Esophagus muscularis mucosa (tissue), 4 donors: ENCODE measurements at regions not wholly inside any gene's neighbourhood (a gene's known extent, or its start where the extent isn't known, plus 50 kb on each side); places are given as distances from the start of the nearest gene placed in this dataset.

Experiments used
- DNase-seq: peaks from one replicate; pipeline ENCODE4 v3.0.0-alpha.2; 2017; ENCODE audit errors: extremely low spot score
- H3K27ac ChIP-seq, 4 donors: fragments of 200-600 bp; sonication (generic); replicated peaks in 1 of 4; 1 replicate in 3 of 4; 2 replicates in 1 of 4; pipeline ENCODE4 v1.5.1; 2016 to 2019; ENCODE audit warnings: mild to moderate bottlenecking in 1 of 4
- H3K27me3 ChIP-seq, 4 donors: fragments of 200-600 bp; sonication (generic); one replicate each; pipeline versions ENCODE4 v1.5.1 to v1.6.0; 2016 to 2019
- H3K36me3 ChIP-seq, 4 donors: fragments of 200-600 bp; sonication (generic); one replicate each; pipeline ENCODE4 v1.5.1; 2016 to 2019
- H3K4me1 ChIP-seq, 4 donors: fragments of 200-600 bp; sonication (generic); one replicate each; pipeline ENCODE4 v1.5.1; 2016 to 2019
- H3K4me3 ChIP-seq, 4 donors: fragments of 200-600 bp; sonication (generic); 1 replicate in 2 of 4; 2 replicates in 2 of 4; pipeline ENCODE4 v1.5.1; 2016 to 2019; ENCODE audit warnings: mild to moderate bottlenecking in 4 of 4, moderate library complexity in 1 of 4
- H3K9me3 ChIP-seq, 4 donors: fragments of 200-600 bp; sonication (generic); 1 replicate in 3 of 4; 2 replicates in 1 of 4; pipeline ENCODE4 v1.5.1; 2016 to 2019
- CTCF ChIP-seq, 3 experiments: fragments of 200-600 bp in 2 of 3; fragments of 450-650 bp in 1 of 3; sonication (generic) in 2 of 3; IDR thresholded peaks; one replicate each; pipeline ENCODE4 v1.5.1; 2017 to 2019; ENCODE audit warnings: antibody characterized with exemption in 3 of 3, mild to moderate bottlenecking in 2 of 3, moderate library complexity in 1 of 3
- EP300 ChIP-seq: sonication (generic); formaldehyde crosslinking; IDR thresholded peaks from one replicate; pipeline ENCODE4 v1.6.1; 2017; ENCODE audit warnings: antibody characterized with exemption
- POLR2A ChIP-seq: fragments of 450-650 bp; IDR thresholded peaks from one replicate; pipeline ENCODE4 v1.6.1; 2017; ENCODE audit warnings: antibody characterized with exemption, moderate library complexity, mild to moderate bottlenecking, low read depth
- POLR2AphosphoS5 ChIP-seq, 2 donors: sonication (generic); formaldehyde crosslinking; IDR thresholded peaks; one replicate each; pipeline ENCODE4 v1.6.1; 2017; ENCODE audit warnings: antibody characterized with exemption in 2 of 2
- WGBS: methylation state at CpG from one replicate; pipeline ENCODE4 v1.1.5; 2018; 5-methylcytosine and 5-hydroxymethylcytosine counted together
- intact Hi-C: fragments of 100-400 bp; cut with DNase I; formaldehyde crosslinking; loops from one replicate; pipeline ENCODE4 v1.15.1; 2023

- TF ChIP-seq POLR2A = no peak
- no peak for TF ChIP-seq POLR2AphosphoS5 (IDR thresholded peaks at IDR 0.05)
- TF ChIP-seq EP300 = no peak
- no peak for TF ChIP-seq CTCF (IDR thresholded peaks at IDR 0.05)
- H3K4me3 ChIP-seq = no peak overlapping the region
- no peak overlapping the region for H3K27ac ChIP-seq
- no peaks in the 10 kb centered on the region for H3K36me3 ChIP-seq
- H3K27me3 ChIP-seq = no peaks in the 10 kb centered on the region
- H3K4me1 ChIP-seq = no peaks in the 10 kb centered on the region
- intact Hi-C loops = no loop called here
- no peaks in the 10 kb centered on the region for H3K9me3 ChIP-seq
- 80% methylated on average over 4 of the region's 4 CpGs for WGBS
- DNase-seq = no peak
Observed at GRCh38 chr18:61653823-61654551, 238.8 kb downstream of the RNF152 start.

- WGBS = 88% methylated on average over 4 of the region's 4 CpGs
- no peak overlapping the region for H3K4me3 ChIP-seq
- no peaks in the 10 kb centered on the region for H3K27me3 ChIP-seq
- intact Hi-C loops = no loop called here
- TF ChIP-seq CTCF (IDR thresholded peaks at IDR 0.05) (no peak), POLR2AphosphoS5 (IDR thresholded peaks at IDR 0.05) (no peak), EP300 (no peak), POLR2A (no peak)
- no peaks in the 10 kb centered on the region for H3K36me3 ChIP-seq
- H3K9me3 ChIP-seq = no peaks in the 10 kb centered on the region
- H3K27ac ChIP-seq = no peak overlapping the region
- H3K4me1 ChIP-seq = no peaks in the 10 kb centered on the region
- DNase-seq = no peak
Observed at GRCh38 chr18:61651880-61652268, 240.9 kb downstream of the RNF152 start.

GRCh38 chr18:61651145-61651879 lies 241.5 kb downstream of the RNF152 start:
- Histone ChIP-seq H3K36me3 (no peaks in the 10 kb centered on the region), H3K27ac (no peak overlapping the region), H3K4me1 (no peaks in the 10 kb centered on the region), H3K27me3 (no peaks in the 10 kb centered on the region), H3K4me3 (no peak overlapping the region), H3K9me3 (no peaks in the 10 kb centered on the region)
- no peak for DNase-seq
- TF ChIP-seq CTCF (IDR thresholded peaks at IDR 0.05) = no peak
- TF ChIP-seq POLR2A = no peak
- TF ChIP-seq EP300 = no peak
- TF ChIP-seq POLR2AphosphoS5 (IDR thresholded peaks at IDR 0.05) = no peak
- 76% methylated on average over 3 of the region's 3 CpGs for WGBS
- intact Hi-C loops = no loop called here

- no peak for DNase-seq
- Histone ChIP-seq H3K36me3 (no peaks in the 10 kb centered on the region), H3K4me1 (no peaks in the 10 kb centered on the region), H3K27ac (no peak overlapping the region), H3K27me3 (no peaks in the 10 kb centered on the region), H3K4me3 (no peak overlapping the region), H3K9me3 (no peaks in the 10 kb centered on the region)
- 74% methylated on average over 8 of the region's 8 CpGs for WGBS
- TF ChIP-seq CTCF (IDR thresholded peaks at IDR 0.05) (no peak), EP300 (no peak), POLR2A (no peak), POLR2AphosphoS5 (IDR thresholded peaks at IDR 0.05) (no peak)
- intact Hi-C loops = no loop called here
Observed at GRCh38 chr18:61643884-61644647, 248.7 kb downstream of the RNF152 start.
